ENCODE measurements at regions not wholly inside any gene's neighbourhood (a gene's known extent, or its start where the extent isn't known, plus 50 kb on each side); places are given as distances from the start of the nearest gene placed in this dataset.
"Not testable (repeated sequence)": the region's sequence is repeated elsewhere in the genome, so short reads cannot be mapped to it uniquely, and the experiment has no call there.

DNA sequence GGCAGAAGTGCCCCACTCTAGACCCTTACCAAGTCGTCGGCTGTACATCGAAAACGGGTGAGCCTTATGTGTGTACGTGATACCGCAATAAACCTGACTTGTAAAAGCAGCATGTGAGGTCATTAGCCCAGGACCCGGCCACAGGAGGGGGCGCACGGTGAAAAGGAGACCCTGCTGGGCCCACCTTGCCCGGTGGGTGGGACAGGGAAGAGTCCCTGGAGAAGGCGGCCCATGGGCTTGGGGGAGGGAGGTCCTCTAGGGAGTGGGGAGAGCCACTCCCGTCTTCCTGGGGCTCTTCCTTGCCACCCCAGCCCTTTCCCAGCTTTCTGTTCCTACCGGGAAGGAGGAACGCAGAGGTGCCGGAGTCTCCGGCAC, 188.8 kb downstream of the NPIPB11 start:
- not testable (repeated sequence) for DNase-seq

DNA sequence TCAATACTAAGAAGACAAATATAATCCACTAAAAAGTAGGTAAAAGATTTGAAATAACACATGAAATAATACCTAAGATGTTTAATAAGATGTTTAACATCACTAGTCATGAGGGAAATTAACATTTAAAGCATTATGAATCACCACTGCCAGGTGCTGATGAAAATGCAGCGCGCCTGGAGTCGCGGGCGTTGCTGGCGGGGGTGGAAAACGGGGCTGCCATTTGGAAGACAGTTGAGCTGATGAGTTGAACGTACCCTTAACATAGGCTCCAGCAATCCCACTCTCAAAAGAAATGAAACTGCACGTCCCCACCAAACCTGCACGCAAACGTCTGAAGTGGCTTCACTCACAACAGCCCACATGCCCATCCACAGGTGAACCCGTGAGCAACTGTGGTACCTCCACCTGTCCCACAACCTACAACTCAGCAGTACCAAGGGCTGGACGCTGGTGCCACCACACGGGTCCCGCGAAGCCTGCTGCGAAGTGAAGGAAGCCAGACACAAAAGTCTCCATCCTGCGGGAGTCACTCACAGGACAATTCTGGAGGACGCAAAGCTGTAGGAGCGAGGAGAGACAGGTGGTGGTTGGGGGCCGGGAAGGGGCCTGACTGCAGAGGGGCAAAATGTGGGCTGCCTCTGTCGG, 189.3 kb downstream of the NPIPB11 start:
- DNase-seq = not testable (repeated sequence)

DNA sequence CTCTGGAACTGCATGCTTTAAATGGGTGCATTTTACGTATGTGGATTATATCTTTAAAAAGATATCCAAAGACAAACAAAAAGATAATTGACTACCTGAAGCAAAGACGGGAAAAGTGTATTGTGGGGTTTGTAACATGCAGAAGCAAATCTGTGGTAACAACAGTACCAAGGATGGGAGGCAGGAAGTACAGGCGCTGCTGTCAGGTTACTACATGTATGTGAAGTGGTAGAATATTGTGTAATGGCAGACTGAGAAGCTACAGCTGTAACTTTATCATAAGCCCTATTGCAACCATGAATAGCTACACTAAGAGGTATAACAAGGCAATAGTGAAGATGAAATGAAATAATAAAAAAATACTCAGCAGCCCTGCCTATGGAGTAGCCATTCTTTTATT, 192.7 kb downstream of the NPIPB11 start:
- peak in 1 of 6 experiments; percentile 17 for DNase-seq

DNA sequence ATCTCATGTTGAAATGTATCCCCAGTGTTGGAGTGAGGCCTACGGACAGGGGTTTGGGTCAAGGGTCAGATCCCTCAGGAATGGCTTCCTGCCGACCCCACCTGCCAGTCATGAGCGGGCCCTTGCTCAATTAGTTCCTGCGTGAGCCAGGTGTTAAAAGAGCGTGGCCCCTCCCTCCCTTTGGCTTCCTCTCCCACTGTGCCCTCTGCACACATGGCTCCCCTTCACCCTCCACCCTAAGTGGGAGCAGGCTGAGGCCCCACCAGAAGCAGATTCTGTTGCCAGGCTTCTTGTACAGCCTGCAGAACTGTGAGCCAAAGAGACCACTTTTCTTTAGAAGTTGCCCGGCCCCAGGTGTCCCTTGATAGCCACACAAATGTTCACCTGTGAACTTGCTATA, 193.3 kb downstream of the NPIPB11 start:
- DNase-seq = not testable (repeated sequence)

DNA sequence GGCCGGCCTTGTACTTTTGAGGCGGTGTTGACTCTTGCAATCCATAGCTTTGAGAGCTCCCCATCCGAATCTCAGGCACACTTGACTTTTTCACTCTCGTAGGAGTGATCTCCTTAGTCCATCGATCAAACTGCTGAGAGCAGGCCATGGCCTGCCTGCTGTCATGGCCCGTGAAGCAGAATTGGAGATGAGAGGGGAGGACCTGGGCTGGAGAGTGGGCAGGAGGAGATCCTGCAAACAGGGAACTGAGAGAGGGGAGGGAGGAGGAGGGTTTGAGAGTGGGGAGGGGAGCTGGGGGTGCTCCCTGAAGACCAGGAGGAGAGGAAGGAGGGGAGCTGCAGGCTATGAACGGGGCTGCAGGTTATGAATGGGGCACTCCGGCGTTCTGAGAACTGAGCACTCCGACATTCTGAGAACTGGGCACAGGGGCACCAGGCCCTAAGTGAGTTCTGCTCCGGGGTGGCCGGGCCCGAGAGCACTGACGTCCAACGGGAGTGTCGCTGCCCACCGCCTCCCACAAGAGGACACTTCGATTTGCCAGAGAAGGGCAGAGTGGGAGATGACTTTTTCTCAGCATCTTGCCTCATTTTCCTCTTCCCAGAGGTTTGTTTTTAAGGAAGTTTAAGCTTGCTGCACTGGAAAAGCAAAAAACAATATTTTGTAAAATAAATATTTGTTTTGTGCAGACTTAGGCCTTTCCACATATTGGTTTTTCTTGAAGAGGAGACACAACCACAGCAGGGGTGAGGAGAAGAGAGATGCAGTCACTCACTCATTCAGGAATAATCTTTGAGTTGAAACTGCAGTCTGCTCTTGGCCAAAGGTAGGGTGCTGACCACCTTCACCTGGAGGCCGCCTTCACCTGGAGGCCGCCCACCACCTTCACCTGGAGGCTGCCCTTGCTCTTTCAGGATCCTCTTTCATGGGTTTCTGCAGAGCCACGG, 194.2 kb downstream of the NPIPB11 start:
- DNase-seq = not testable (repeated sequence)

DNA sequence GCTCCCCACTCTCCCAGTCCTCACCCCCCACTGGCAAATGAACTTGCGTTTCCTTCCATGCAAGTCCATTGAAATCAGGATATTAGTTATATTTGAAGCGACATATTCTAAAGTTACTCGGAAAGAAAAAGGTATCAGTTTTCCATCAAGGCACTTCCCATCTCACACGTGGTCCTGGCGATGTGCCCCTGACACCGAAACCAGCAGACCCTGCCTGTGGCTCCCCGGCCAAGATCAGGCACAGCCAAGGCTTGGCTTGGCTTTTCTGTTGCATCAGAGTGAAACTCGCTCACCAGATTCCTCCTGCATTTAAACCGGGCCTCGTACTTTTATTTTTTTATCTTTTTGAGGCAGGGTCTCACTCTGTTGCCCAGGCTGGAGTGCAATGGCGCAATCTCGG, 195.1 kb downstream of the NPIPB11 start:
- DNase-seq = not testable (repeated sequence)

DNA sequence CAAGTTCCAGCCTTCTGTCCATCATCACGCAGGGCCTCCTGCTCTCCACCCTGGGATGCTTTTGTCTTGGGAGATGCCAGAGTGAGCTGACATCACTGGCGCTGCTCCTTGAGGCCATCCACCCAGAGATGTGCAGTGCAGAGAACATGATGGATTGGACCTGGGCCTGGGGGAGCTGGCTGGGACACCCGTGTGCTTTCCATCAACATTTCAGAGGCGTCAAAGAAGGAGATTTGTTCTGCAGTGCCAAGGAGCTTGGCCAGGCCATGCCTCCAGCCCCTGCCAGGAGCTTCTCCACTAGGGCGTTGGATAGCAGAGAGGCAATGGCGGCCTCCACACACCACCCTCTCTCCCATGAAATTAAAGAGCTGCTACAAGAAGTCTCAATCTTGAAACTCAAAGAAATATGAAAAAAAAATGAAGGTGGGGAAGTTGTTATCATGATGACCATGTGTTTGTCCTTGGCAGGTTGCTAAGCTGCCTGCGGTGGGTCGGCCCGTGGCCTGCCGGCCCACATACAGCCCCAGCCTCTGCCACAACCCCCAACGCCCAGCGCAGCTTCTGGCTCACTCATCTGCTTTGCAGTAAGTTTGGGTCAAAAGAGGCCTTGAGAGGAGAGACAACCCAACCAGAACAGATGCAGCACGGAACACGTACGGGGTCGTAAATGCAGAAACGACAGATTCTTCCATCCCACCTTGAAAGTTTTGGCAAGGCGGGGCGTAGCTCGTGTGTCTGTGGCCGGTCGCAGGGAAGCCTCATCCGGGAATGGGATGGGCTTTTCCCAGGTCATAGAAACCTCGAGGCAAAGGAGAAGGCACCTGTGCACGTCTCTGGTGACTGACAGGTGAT, 196.0 kb downstream of the NPIPB11 start:
- DNase-seq = not testable (repeated sequence)

DNA sequence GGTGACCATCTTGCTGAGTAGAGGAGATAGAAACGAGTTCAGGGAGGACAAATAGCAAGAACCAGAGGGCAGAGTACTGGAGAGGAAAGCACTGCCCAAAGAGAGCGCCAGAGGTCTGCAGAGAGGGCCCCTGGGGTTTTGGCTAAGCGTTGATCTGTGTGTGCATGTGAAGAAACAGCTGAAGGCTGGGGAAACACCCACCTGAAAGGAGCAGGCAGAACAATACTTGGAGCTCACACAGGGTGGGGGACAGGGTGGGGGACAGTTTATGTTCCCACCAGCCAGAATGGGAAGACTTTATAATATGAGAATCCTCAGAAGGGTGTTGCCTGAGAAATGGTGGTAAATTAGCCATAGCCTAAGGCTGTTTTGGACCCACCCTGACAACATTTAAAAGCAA, 200.4 kb downstream of the NPIPB11 start:
- DNase-seq = not testable (repeated sequence)

DNA sequence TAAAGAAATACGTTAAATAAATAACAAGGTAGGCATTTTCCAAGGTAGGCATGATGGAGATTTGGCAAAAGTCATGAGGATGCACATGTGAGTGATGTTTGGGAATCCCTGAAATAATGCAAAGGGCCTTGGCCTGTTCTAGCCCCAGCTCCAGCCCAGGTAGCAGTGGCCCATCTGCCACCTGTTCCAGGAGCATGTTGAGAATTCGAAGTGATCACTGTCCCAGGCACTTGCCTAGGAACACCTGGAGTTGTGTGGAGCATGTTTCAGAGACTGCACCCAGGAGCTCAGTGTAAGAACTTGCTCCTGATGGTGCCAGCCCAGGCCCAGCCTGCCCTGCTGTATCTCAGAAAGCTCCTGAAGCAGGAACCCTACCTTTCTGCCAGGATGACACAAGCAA, 201.4 kb downstream of the NPIPB11 start:
- DNase-seq = not testable (repeated sequence)

DNA sequence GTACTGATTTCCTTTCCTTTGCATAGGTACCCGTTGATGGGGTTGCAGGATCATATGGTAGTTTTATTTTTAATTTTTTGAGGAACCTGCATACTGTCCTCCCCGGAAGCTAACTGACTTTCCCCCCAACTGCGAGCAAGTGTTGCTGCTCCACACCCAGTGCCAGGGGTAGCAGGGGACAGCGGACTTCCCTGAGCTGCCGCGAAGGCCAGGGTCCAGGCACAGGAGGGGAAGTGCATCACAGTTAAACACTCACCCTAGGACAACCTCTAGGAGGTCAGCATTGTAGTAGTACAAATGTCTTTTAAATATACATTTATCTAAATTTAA, 201.7 kb downstream of the NPIPB11 start:
- DNase-seq = no peak

DNA sequence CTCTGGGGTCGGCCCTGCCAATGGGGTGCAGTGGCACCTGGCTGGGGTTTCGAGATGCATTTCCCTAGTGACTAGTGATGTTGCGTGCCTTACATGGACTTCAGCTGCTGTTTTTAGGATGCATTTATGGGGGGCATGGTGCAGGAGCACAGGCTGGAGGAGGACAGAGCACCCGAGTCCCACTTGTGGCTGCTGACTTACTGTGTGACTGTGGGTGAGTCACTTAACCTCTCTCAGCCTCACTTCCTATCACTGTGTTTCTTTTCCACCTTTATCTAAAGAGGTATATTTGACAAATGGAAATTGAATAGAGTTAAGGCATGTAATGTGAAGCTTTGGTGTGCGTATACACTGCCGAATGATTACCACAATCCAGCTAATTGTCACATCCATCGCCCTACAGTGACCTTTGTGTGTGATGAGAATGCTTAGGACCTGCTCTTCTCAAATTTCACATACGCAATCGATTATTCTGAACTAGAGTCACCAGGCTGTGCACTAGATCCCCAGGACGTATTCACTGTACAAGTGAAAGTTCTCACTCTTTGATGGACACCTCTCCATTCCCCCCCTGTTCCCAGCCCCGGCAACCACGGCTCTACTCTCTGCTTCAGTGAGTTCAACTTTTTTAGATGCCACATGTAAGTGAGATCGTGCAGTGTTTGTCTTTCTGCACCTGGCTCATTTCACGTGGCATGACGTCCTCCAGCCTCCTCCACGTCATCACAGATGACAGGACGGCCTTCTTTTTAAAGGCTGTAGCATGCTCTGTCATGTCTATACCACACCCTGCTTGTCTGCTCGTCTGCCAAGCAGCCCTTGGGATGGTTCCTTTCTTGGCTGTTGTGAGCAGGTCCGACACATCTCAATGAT, 202.3 kb downstream of the NPIPB11 start:
- not testable (repeated sequence) for DNase-seq

DNA sequence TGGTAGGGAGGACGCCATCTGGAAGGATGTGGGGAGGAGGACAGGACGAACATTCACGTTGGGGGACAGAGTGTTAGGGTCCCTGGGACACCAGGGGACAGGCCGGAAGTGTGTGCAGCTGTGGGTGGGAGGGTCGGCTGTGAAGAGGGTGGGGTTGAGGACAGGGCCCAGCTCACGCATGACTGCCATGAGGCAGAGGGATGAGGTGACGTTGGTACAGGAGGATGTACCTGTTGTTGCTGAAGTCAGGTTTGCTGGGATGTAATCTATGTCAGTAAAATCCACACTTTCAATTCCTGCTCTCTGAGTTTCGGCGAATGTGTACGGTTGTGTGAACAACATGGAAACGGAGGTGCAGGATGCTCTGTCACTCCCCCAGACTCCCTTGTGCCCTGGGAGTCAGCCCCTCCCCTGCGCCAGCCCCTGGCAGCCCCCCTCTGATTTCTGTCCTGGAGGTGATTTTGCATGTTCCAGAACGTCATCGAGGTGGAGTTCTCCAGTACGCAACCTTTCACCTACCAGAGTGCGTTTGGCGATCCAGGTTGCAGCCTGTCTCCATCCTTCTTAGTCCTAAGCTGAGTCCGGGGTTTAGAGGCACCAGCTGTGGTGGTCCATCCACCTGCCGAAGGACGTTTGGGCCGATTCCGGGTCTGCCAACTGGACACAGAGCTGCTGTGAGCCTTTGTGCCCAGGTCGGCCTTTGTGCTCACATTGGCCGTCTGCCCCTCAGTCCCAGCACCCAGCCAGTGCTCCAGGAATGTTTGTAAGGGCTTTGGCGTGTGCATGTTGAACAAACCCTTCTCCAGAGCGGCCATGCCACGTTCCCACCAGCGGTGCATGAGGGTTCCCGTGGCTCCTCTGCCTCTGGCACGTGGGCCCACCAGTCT, 203.2 kb downstream of the NPIPB11 start:
- not testable (repeated sequence) for DNase-seq

DNA sequence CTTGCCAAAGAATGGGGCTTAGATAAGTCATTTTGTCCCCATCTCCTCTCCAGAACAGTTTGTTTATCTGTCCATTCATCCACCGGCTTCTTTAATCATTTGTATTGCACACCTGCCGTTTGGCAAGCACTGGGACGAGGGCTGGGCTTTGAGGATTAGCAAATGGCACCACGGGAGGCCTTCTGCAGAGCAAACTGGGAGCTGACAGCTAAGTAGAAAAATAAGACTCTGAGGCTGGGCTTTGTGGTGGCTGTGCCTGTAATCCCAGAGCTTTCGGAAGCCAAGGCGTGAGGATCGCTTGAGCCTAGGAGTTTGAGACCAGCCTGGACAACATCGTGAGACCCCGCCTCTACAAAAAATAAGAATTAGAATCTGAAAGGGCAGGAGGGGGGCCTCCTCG, 203.9 kb downstream of the NPIPB11 start:
- DNase-seq = not testable (repeated sequence)

DNA sequence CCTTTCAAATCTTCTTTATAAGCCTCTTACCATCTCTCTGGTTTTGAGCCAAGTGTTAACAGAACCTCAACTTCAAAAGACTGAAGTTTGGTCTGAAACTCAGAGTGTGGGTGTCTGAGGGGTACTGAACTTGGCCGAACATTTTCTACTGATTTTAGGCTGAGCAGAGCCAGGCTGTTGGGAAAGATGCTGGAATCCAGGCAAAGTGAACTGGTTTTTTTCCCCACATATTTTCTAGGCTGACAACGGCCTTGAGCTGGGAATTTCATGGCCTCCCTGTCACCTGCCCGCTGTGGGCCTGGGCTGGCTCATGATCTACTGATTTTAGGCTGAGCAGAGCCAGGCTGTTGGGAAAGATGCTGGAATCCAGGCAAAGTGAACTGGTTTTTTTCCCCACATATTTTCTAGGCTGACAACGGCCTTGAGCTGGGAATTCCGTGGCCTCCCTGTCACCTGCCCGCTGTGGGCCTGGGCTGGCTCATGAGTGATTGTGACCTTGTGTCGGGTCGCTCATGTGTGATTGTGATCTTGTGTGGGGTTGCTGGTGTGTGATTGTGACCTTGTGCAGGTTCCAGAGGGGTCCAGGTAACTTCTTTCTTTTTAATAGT, 204.4 kb downstream of the NPIPB11 start:
- not testable (repeated sequence) for DNase-seq

DNA sequence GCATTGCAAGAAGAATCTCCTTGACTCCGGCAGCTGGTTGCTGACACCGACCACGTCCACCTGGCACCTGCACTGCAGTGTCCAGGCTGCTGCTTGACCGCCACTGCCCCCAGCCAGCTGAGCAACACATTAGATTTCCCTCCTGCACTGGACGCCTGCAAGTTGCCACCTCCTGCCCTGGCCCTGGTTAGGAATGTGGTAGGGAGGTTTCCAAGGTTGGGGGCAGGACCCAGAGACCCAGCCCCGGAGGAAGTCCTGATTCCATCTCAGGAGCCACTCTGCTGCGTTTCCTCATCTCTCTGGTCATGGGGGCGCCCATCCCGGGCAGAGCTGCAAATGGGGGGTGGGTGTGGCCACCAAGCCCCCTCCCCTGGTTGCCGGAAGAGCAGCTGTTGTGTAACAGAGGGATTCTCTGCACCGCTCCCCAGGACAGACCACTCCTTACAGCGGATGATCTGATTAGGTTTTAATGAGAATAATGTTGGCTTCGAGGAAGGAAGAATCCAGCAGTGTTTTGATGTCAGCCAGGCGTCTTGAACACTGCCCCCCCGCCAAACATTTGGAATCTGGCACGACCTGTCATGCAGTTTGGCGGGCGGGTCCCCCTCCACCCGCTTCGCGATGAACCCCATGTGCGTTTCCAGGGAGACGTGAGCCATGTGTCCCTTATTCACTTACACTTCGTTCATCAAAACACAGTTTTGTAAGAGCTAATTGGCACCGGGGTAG, 205.1 kb downstream of the NPIPB11 start:
- DNase-seq = not testable (repeated sequence)

DNA sequence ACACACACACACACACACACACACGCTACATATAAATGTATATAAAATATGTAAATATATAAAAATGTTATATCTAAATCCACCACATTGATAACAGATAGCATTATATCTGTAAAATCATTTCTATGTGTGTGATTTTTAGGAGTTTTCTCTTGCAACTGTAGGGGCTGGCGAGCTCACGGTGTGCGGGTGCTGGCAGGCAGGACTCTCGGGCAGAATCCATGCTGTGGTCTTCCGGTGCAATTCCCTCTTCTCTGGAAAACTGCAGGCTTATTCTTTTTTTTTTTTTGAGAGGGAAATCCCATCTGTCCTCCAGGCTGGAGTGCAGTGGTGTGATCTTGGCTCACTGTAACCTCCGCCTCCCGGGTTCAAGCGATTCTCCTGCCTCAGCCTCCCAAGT, 205.8 kb downstream of the NPIPB11 start:
- not testable (repeated sequence) for DNase-seq

DNA sequence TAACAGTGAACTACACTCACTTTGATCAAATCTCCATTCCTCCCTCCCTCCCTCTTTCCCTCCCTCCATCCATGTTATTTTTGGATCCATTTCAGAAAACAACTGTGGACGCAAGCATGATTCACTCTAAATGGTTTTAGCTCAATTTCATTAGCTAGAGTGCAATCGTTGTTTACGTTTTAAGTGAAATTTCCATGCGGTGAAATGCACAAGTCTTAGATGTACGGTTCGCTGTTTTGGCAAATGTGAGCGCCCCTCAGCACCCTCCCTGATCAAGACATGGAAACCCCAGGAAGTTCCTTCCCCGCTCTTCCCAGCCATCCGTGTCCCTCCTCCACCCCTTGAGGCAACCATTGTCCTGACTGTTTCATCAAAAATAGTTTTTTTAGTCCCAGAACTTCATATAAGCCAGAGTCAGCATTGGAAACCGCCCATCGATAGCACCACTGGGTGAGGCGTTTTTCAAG, 206.3 kb downstream of the NPIPB11 start:
- DNase-seq = not testable (repeated sequence)

DNA sequence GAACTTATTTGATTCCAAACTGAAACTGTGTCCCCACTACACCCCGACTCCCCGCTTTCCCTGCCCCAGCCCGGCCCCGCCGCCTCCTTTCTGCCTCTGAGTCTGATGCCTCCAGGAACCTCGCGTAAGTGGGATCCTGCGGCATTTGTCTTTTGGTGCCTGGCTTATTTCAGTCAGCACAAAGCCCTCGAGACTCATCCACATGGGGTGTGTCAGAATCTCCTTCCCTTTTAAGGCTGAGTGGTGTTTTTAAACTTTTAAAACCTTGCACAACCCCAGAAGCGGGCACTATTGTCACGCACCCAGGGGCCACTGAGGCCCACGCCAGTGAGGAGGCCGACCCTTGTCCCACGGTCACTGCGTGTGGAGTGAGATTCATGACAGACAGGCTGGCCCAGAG, 206.9 kb downstream of the NPIPB11 start:
- not testable (repeated sequence) for DNase-seq

DNA sequence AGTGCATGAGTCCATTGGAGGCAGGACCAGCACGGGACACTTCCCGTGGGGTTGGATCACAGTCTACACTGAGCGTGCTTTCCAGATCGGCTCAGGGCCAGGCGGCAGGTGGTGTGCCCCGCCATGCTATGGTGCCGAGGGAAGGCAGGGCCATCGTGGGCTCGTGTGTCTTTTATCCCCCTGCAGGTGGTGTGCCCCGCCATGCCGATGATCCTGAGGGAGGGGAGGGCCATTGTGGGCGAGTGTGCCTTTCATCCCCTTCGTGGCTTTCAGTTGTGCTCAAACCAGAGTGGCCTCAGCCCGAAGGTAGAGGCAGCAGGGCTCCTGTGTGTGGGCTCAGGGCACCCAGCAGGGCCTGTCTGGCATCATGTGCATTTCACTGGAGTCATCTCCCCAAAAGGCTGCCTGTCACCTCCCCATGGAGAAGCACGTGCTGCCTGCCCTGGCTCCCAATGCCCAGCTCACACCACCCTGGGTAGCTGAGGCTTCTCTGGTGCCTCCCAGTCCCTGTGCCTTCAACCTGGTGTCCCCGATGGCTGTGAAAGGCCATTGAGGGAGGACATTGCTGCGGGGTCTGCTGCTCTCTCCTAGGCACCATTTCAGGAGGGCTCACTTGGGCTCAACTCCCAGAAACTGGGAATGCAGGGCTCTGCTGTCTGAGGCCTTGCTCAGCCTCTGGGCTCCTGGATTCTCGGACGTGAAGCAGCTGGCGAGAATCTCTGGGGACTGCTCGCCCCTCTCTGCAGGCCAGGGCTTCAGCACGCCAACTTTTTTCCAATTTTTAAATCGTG, 207.6 kb downstream of the NPIPB11 start:
- no peak for DNase-seq

All from stimulated activated naive CD4-positive, alpha-beta T cell (primary cell).